ENCODE measurements at regions not wholly inside any gene's neighbourhood (a gene's known extent, or its start where the extent isn't known, plus 50 kb on each side); places are given as distances from the start of the nearest gene placed in this dataset.
A peak's percentile ranks its signal among the peaks of the same experiment; 100 is the strongest.

DNA sequence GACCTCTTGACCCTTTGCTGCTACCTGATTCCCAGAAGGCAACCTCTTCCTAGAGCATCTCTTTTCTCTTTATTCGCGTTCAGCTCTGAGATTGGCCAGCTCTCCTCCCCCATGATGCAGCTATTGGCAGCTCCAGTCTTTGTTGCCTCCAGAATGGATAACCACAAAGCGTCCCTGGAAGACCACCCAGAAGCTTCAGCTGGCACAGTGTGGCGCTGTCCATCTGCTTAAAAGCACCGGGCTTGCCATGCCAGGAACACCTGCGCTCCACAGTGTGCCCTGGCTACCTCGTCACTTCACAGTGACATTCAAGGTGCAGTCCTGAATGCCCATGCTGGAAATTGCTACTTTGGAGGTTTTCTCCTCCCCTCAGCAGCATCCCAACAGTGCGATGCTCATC is 353.9 kb downstream of the LMO4 start:
- no peak for DNase-seq (ENCODE audit: low spot score)

DNA sequence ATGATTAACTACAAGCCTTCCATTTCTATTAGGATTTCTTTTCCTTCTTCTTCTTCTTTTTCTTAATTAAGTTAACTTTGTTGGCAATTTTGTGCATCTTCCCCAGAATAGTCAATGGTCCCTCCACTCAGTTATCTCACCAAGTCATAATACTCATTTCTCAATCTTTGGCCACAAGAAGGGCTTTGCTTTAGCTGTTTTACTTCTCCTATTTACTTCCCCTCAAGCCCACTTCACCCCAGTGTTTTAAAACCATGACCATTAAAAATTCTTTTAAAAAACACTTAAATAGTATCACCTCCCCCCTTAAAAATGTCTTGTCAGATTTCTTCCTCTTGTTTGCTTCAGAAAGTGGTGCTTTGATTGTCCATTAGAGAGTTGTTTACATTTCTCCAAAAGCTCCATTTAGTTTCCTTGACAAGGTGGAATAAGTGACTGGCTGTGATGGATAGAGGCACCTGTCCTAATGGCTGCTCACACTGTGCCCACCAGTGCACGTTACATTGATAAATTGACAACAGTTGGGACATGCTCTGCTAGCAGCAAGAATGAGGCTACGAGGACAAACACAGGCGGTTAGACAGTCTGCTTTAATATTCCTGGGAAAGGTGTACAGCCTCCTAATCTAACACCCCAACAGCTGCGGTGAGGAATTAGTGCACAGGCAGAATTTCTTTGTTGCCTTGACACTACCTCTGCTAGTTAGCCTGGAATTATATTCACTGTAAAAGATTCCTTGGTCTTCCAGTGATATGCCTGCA is 354.7 kb downstream of the LMO4 start:
- DNase-seq (ENCODE audit: low spot score) = no peak

GRCh38 chr1:87684194-87684593 is 355.5 kb downstream of the LMO4 start:
- DNase-seq (ENCODE audit: low spot score) = peak; percentile 18

- DNase-seq (ENCODE audit: low spot score) = peak; percentile 21
Measured at GRCh38 chr1:87684713-87685205, 356.1 kb downstream of the LMO4 start.

DNA sequence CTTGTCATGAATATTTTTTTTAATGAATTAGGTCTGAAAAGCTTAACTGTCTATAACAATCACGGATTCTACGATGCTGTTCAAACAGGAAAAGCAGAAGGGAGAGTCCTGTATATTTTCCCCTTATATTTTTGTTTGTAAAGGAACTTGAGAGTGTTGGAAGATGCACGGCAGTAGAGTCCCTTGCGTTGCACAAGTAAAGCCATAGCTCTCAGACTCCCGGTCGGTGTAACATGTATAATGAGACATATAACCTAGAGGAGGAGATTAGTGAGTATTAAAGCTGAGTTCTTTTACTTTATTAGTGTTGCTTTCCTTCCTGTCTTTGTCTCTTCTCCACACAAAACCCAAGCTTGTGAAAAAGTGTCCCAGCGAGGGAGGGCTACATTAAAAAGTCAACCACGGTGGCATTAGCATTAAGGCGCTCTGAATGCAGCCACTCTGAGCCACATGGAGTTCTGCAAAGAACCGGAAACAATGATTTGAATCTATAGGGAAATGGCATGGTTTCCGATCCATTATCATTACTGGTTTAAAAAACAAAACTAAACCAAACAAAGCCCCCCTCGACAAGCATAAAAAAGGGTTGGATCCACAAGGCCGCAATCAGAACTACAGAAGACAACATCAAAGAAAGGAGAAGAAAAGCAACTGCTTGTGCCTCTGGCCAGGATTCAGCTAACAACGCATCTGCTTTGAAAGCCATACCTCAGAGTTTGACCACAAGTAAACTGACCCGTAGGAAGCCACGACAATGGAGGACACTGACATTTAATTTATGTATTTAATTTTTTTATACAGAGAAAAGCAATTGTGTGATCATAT is 356.8 kb downstream of the LMO4 start:
- no peak for DNase-seq (ENCODE audit: low spot score)

DNA sequence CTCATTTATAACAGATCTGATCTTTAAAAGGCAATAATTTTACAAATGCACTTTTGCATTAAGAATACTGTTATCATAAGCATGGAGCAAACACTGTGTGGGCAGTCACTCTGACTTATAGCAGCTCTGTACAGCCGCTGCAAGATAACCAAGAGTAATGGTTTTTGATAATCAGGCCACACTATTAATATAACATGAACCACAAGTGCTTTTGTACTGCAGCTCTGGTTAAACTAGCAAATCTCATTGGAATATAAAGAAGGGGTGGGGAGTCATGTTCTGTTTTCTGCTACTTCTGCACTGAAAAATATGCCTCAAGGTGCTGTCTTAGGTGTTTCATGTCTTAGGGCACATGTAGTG is 357.4 kb downstream of the LMO4 start:
- DNase-seq (ENCODE audit: low spot score) = no peak

DNA sequence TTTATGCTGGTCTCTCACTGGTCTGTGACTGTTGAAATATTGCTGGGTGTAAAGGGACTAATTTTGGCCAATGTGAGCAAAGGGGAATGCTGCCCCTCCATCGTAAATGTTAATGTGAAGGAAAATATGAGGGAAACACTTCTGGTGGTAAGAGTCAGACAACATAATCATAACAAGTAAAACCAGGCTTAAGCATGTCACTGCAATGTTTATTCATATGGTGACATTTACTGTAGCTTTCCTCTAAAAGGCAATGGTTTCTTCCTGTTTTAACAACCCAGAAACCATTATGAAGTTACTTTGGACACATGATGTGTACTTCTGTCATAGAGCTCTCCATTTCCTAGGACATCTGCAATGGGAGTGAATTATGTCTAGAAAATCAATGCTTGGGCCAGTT is 358.0 kb downstream of the LMO4 start:
- DNase-seq (ENCODE audit: low spot score) = no peak

DNA sequence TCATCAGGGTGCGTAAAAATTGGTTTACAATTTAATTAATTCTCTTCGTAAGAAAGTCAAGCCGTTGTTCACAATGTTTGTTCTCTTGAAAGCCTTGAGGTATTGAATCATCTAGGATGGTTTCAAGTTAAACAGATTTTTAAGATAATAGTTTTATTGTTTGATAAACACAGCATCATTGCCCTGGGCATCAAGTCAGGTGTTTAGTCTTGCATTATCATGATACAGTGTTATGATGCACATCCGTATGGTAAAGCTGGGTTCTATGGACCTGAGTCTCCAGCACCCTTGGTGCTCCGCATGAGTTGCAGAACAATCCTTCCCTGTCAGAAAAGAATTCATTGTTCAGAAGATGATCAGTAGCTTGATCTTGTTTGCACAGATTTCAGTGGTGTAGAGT is 359.5 kb downstream of the LMO4 start:
- no peak for DNase-seq (ENCODE audit: low spot score)

GRCh38 chr1:87689487-87689886 is 360.8 kb downstream of the LMO4 start:
- no peak for DNase-seq (ENCODE audit: low spot score)

GRCh38 chr1:87696483-87696882 is 367.8 kb downstream of the LMO4 start:
- no peak for DNase-seq (ENCODE audit: low spot score)

DNA sequence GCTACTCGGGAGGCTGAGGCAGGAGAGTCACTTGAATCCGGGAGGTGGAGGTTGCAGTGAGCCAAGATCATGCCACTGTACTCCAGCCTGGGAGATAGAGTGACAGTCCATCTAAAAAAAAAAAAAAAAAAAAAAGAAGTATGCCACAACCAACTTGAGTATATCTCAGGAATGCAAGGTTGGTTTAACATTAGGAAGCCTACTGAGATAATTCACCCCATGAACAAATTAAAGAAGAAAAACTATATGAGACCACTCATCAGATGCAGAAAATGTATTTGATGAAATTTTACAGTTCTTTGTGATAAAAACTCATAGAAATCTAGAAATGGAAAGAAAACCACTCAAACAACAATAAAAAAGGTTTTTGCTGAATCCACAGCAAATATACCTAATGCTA is 373.8 kb downstream of the LMO4 start:
- no peak for DNase-seq (ENCODE audit: low spot score)

- DNase-seq (ENCODE audit: low spot score) = no peak
Measured at GRCh38 chr1:87705233-87705632, 376.6 kb downstream of the LMO4 start.

DNA sequence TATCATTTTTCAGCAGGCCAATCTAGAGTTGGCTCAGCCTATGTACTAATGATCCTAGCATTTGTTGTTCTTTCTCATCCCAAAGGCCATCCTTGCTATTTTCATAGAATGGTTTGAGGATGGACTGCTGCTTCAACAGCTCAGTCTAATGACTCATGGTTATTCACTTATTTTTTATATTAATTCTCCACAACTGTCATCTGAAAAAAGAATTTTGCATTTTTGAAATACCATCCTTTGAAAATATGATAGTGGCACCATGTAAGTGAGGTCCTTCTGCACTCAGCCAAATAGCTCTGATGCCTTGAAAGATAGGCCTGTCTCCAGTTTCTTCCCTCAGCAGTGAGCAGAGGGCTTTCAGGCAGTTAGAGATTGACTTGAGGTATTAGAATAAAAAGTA is 377.5 kb downstream of the LMO4 start:
- DNase-seq (ENCODE audit: low spot score) = no peak

GRCh38 chr1:87706779-87707228 is 378.1 kb downstream of the LMO4 start:
- no peak for DNase-seq (ENCODE audit: low spot score)

GRCh38 chr1:87707411-87707810 is 378.7 kb downstream of the LMO4 start:
- no peak for DNase-seq (ENCODE audit: low spot score)

DNA sequence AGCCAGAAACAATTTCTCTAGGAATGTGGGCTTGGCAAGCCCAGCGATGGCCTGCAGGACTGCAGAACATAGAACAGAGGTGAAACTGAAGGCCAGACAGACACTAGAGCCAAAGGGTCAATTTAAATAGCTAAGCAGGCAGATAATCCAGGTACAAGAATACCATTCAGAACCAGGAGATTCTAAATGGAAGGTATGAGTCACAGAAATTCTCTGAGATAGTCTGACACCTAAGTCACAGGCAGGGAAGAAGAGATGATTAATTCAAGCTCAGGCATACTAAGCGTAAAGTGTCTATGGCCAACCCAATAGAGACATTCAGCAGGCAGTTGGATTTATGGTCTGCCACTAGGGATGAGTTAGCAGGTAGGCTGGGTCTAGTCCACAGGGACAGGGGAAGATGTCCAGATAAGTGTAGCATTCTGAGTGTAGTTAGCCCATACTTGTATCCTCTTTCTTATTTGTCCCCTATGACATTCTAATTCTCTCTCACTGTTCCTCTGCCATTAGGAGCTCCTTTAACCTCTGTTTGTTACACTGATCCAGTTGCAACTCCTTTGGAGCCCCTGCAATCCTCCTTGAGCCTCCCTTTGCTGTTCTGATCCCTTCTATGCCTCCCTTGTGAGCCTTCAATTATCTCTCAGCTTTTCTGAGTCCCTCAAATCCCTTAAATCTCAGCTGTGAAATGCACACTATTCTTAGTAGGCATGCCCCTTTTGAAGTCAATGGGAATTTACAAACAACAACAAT is 383.8 kb downstream of the LMO4 start:
- DNase-seq (ENCODE audit: low spot score) = no peak

- no peak for DNase-seq (ENCODE audit: low spot score)
Measured at GRCh38 chr1:87714278-87714677, 385.6 kb downstream of the LMO4 start.

DNA sequence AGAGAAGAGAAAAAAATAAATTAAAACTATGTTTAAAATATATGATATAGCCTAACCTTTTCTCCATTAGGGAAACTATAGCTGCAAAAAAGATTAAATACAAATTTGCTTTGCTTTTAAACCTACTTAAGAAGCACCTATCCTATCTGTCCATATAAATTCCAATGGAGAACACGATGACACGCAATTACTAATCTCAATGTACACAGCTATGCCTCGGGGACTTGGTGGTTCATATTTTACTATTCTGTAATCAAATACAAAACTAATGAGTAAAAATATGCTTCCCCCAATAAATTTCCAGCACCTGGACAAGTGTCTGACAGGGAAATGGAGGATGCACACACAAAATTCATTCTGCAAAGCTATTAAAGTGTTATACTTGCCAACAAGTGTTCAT is 386.4 kb downstream of the LMO4 start:
- no peak for DNase-seq (ENCODE audit: low spot score)

DNA sequence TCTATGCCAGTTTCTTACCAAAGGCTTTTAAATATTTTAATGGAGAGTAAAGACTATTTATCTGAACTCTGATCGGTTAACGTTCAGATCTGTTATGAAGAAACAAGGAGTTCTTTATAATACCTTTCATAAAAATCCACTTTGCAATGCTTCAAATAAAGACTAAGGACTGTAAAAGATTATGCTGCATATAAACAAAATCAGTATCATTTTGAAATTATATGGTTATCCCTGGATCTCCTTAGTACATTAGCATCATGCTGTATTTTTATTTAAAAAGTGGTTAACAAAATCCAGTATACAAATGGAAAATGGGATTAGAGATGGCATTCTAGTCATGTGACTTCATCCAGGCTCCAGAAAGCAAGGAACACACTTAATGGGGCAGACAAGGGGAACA is 386.8 kb downstream of the LMO4 start:
- no peak for DNase-seq (ENCODE audit: low spot score)

- no peak for DNase-seq (ENCODE audit: low spot score)
Measured at GRCh38 chr1:87717157-87717670, 388.5 kb downstream of the LMO4 start.

DNA sequence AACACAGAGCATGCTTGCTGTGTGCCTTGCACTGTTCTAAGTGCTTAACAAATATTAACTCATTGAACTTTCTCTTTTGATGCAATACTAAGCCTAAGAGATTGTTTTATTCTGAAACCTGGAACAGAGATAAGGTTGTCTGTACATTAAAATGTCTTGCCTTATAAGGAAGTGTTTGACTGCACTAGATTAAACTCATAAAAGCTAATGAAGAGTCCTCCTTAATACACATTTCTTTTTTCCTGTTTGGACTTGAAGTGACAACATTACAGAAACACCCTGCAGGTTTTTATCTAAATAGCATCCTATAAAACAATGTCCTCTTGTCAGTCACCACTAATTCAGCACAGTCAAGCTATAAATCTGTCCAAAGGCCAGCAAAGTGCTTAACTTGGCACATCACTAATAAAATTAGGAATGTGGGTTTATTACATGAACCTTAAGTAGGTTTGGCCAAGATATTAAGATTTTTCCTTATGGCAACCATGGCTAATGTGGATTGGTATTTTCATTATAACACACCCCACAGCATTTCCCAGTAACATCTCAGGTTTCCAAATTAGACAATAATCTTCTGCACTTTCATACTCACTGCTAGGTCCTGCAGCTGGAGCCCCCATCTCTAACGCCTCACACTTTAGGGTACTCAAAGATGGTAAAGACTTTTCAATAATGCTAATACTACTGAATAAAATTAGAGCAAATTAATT is 389.7 kb downstream of the LMO4 start:
- no peak for DNase-seq (ENCODE audit: low spot score)

GRCh38 chr1:87719658-87720057 is 391.0 kb downstream of the LMO4 start:
- DNase-seq (ENCODE audit: low spot score) = no peak
